IPS-20b (cell line): ENCODE measurements at regions not wholly inside any gene's neighbourhood (a gene's known extent, or its start where the extent isn't known, plus 50 kb on each side); places are given as distances from the start of the nearest gene placed in this dataset.

Source experiments
- H3K27ac ChIP-seq: one replicate; pipeline ENCODE4 v1.5.1; 2013; ENCODE audit warnings: low read length
- H3K27me3 ChIP-seq: 2 replicates; pipeline ENCODE4 v1.6.1; 2013; ENCODE audit warnings: mild to moderate bottlenecking, low read length, inconsistent platforms; ENCODE audit not compliant: insufficient read depth
- H3K36me3 ChIP-seq: 2 replicates; pipeline ENCODE4 v1.6.1; 2013; ENCODE audit warnings: low read depth, mild to moderate bottlenecking, inconsistent platforms, low read length, moderate library complexity; ENCODE audit not compliant: insufficient read depth
- H3K4me1 ChIP-seq: 2 replicates; pipeline ENCODE4 v1.6.1; 2013; ENCODE audit warnings: mild to moderate bottlenecking, control low read depth, inconsistent platforms, low read length, moderate library complexity; ENCODE audit not compliant: insufficient read depth
- H3K4me3 ChIP-seq: 2 replicates; pipeline ENCODE4 v1.5.1; 2013; ENCODE audit warnings: mild to moderate bottlenecking, low read length, inconsistent platforms
- H3K9ac ChIP-seq: 2 replicates; pipeline ENCODE4 v1.6.1; 2013; ENCODE audit warnings: low read depth, mild to moderate bottlenecking, inconsistent platforms, low read length, moderate library complexity
- H3K9me3 ChIP-seq: 2 replicates; pipeline ENCODE4 v1.6.1; 2013; ENCODE audit warnings: mild to moderate bottlenecking, low read depth, low read length, inconsistent platforms; ENCODE audit not compliant: insufficient read depth

DNA sequence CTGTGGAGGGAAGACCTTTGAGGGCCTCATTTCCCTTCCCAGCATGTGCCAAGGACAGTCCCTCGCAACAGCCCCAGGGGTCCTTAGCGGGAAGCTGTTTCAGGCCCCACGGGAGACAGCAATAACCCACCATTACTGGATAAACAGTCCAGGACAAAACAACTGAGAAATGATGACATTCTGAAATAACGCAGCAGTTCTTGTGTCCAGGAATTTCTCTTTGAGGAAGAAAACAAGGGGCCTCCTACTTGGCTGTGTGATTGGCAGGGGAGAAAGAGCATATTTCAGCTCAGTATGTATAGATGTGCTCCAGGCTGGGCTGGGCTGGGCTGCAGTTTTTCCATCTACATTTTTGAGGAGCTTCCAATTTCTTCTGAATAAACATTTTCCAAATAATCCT, 82.2 kb upstream of the THBS1 start:
- Histone ChIP-seq H3K36me3 (no peaks in the 10 kb centered on the region), H3K27me3 (no peaks in the 10 kb centered on the region), H3K9ac (no peak overlapping the region), H3K27ac (no peak overlapping the region), H3K4me1 (no peaks in the 10 kb centered on the region), H3K4me3 (no peak overlapping the region), H3K9me3 (no peaks in the 10 kb centered on the region)

DNA sequence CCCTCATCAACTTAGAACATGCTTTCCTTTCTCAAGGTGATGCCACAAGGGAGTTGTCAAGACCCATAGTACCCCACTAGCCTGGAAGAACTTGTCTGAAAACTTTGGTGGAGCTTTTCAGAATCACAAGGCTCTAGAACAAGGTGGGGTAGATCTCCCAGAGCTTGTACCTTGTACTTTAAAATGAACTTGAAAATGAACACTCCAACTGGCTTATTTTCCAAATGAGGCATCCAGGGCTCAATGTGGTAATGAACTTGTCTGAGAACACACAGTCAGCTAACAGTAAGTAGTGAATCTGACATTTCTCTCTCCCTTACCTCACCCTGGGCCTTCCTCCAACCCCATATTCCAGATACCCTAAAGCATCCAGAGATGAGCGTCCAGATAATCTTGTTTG, 81.8 kb upstream of the THBS1 start:
- Histone ChIP-seq H3K27ac (no peak overlapping the region), H3K4me1 (no peaks in the 10 kb centered on the region), H3K9me3 (no peaks in the 10 kb centered on the region), H3K4me3 (no peak overlapping the region), H3K9ac (no peak overlapping the region), H3K36me3 (no peaks in the 10 kb centered on the region), H3K27me3 (no peaks in the 10 kb centered on the region)

DNA sequence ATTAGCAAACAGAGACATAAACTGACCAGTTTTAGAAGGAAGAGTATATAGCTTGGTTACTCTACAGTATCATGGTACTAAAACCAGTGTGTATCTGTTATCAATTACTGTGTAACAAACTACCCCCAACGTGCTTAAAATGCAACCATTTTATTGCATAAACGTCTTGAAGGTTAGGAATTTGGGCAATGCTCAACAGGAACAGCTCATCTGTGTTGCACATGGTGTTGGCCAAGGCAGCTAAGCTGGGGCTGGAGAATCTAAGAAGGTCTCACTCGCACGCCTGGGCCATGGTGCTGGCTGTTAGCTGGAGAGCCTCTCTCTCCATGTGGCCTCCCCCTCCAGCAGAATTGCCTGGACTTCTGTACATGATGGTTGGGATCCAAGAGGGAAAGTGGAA, 81.2 kb upstream of the THBS1 start:
- H3K4me1 ChIP-seq = no peaks in the 10 kb centered on the region
- H3K9me3 ChIP-seq = no peaks in the 10 kb centered on the region
- H3K9ac ChIP-seq = no peak overlapping the region
- H3K4me3 ChIP-seq = no peak overlapping the region
- no peaks in the 10 kb centered on the region for H3K27me3 ChIP-seq
- H3K27ac ChIP-seq = no peak overlapping the region
- H3K36me3 ChIP-seq = no peaks in the 10 kb centered on the region

DNA sequence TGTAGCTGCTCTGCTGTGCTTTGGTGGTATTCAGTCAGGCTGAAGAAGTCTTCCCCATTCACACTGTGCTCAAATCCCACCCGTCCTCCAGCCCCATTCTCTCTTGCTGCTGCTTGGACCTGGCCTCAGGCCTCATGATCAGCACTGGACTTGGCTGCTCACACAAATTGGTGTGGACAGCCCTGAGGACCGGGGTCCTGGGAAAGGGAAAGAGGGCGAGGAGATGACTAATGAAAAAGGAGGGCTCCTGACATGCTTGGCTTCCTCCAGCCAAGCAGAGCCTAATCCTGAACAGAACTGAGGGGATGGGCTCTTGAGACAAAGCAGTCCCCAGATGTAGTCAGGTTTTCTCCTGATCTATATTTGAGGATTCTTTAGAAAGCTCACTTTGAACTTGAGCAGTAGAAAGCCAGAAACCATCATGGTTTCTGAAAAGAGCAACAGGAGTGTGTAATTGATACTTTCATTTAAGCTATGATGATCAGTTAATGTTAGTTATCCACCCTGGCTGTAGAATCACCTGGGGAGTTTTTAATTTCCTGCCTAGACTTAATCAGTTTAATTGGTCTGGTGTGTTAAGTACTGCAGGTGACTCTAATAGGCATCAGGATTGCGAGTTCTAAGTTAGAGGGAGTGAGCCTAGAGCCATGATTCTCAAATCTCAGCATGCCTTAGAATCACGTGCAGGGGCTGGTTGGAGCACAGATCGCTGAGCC, 79.4 kb upstream of the THBS1 start:
- Histone ChIP-seq H3K9ac (no peak overlapping the region), H3K9me3 (no peaks in the 10 kb centered on the region), H3K4me1 (no peaks in the 10 kb centered on the region), H3K36me3 (no peaks in the 10 kb centered on the region), H3K27ac (no peak overlapping the region), H3K4me3 (no peak overlapping the region), H3K27me3 (no peaks in the 10 kb centered on the region)

DNA sequence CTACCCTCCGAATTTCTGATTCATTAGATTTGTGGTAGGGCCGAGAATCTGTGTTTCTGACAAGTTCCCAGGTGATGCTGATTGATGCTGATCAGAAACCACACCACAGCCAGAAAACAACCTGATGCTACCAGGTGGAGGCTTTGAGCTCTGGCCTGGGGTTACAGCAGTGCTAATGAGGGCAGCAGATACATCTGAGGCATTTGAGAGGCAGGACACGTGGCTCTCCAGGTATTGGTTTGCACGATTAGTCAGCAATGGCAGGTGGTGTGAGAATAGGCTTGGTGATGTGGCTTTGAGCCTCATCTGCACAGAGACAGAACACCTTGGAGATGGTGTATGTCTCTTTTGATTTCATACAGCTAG, 78.8 kb upstream of the THBS1 start:
- Histone ChIP-seq H3K9me3 (no peaks in the 10 kb centered on the region), H3K36me3 (no peaks in the 10 kb centered on the region), H3K9ac (no peak overlapping the region), H3K27ac (no peak overlapping the region), H3K4me3 (no peak overlapping the region), H3K4me1 (no peaks in the 10 kb centered on the region), H3K27me3 (no peaks in the 10 kb centered on the region)

DNA sequence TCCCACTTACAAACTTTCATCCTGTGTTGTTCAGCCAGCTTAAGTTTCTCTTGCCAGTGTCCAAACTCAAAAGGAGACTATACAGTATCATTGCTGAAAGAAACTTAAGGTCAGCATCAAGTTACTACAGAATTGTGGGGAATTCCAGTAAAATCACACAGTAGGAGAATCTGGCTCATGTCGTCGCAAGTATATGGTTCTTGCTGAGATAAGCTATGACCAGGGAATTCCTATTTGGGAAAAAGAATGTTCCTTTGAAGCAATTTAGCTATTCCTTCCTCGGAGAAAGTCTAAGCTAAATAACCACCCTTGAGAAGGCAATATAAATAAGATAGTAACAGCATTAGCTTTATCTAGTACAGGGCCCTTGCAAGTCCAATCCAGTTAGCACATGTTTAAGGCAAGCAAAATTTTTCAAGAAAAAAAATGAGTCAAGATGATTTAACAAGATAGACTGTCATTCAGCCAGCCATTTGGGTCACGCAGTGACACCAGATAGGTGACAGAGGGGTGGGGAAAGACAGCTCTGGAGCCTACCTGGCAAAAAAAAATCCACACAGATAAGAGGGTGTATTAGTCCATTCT, 78.2 kb upstream of the THBS1 start:
- H3K36me3 ChIP-seq = no peaks in the 10 kb centered on the region
- H3K4me3 ChIP-seq = no peak overlapping the region
- H3K9ac ChIP-seq = no peak overlapping the region
- H3K27ac ChIP-seq = no peak overlapping the region
- H3K27me3 ChIP-seq = no peaks in the 10 kb centered on the region
- H3K9me3 ChIP-seq = no peaks in the 10 kb centered on the region
- no peaks in the 10 kb centered on the region for H3K4me1 ChIP-seq

DNA sequence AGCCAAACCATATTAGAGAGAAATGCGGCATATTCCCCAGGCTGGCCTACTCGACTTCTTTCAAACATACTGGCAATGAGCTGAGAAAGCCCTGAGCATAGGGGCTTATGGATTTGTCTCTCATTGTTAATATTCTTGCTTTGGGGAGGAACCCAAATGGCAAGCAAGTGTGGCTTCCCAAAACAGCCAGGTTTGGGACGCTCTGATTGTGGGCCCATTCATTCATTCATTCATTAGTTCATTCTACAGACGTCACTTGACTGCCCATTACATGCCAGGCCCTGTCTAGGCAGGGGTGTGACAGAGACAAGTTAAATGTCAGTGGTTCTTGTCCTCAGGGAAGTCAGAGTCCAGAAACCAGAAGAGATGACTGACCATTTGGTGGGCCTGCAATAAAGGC, 77.4 kb upstream of the THBS1 start:
- H3K27me3 ChIP-seq = no peaks in the 10 kb centered on the region
- no peak overlapping the region for H3K4me3 ChIP-seq

DNA sequence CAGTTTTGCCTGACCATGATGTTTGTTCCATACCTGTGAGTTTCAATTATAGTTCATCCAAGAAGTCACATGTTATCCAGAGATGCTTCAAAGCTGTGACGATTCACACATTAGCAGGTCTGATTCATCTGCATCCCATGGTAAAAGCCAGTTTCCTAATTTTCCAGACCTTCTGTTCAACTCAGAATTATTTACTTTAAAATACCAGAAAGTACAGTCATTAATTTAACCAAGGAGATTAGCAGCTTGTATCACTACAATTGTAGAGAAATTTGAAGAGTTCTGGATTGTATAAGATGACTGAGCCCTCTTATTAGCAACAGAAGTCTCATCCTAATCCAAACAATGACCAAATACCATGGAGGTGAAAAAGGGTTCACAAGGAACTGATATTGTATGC, 76.1 kb upstream of the THBS1 start:
- no peak overlapping the region for H3K4me3 ChIP-seq
- no peak overlapping the region for H3K27ac ChIP-seq
- H3K36me3 ChIP-seq = no peaks in the 10 kb centered on the region
- H3K27me3 ChIP-seq = no peaks in the 10 kb centered on the region
- no peaks in the 10 kb centered on the region for H3K9me3 ChIP-seq
- H3K4me1 ChIP-seq = no peaks in the 10 kb centered on the region
- no peak overlapping the region for H3K9ac ChIP-seq

More for the DNA sequence above, 77.4 kb upstream of the THBS1 start:
- Histone ChIP-seq H3K36me3 (no peaks in the 10 kb centered on the region), H3K9me3 (no peaks in the 10 kb centered on the region), H3K4me1 (no peaks in the 10 kb centered on the region), H3K27ac (no peak overlapping the region), H3K9ac (no peak overlapping the region)

DNA sequence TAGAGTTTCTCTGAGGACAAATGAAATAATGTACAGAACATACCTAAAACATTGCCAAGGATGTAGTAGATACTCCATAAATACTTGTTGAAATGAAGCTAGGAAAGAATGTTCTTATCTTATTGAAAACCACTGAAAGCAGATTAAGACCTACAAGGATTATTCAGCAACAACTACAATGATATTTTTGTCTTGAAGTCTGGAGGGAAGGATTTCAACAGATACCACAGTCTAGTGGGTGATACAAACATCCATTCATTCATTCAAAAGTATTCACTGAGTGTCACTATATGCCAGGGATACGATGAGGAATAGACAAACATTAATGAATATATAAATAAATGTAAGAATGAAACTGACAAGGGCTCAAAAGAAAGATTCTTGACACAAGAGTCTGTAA, 74.7 kb upstream of the THBS1 start:
- Histone ChIP-seq H3K9ac (no peak overlapping the region), H3K4me3 (no peak overlapping the region), H3K27ac (no peak overlapping the region), H3K9me3 (no peaks in the 10 kb centered on the region), H3K36me3 (no peaks in the 10 kb centered on the region), H3K4me1 (no peaks in the 10 kb centered on the region), H3K27me3 (no peaks in the 10 kb centered on the region)

DNA sequence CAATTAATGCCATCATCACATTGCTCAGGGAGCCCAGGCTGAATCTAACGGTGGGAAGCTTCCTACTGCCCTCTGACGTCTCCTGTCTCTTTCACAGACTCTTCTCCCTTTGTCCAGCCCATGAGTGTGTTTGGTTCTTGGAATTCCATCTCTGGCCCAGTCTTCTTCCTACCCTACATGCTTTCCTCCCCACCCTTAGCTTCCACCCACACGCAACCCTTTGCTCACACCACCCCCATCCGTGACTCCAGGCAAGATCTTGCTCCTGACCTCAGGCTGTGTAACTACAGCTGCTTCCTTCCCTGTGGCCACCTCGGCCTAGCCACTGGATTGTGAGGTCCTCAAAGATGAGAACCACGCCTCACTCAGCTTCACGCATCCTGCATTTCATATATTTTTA, 72.3 kb upstream of the THBS1 start:
- no peak overlapping the region for H3K9ac ChIP-seq

DNA sequence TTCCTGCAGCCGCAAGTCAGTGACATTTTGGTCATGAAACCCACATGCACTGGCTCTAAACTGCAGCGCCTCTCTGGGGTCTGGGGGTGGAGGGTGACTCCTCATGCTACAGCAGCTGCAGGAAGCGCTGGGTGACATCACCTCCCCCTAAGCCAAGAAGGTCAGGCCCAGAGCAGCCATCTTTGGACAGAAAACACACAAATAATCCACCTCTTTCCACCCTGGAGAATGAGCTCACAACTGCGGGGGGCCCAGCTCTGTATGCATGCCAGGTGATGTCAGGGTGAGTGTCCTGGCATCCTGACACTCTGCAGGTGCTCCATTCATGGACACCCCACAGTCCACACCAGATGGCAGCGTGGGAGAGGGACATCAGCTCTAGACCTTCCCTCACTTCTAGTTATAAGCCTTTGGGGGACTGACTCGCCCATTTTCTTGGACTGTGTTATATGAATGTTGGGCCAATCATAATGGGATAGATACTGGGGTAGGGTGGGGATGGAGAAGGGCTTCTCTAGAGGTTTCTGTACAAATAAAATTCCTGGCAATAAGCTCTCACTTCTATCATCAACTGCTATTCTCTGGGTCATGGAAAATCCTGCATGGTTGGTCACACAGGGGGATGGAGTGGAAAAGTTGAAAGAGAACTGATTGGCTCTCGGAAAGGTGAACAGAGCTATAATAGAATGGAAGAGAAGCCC, 70.7 kb upstream of the THBS1 start:
- Histone ChIP-seq H3K9me3 (peaks cover 7% of the 10 kb centered on the region; the same call in 1 of the 2 replicates), H3K36me3 (no peaks in the 10 kb centered on the region), H3K27me3 (no peaks in the 10 kb centered on the region), H3K27ac (no peak overlapping the region), H3K9ac (no peak overlapping the region), H3K4me3 (no peak overlapping the region), H3K4me1 (no peaks in the 10 kb centered on the region)

More for the DNA sequence above, 72.3 kb upstream of the THBS1 start:
- Histone ChIP-seq H3K36me3 (no peaks in the 10 kb centered on the region), H3K27me3 (no peaks in the 10 kb centered on the region), H3K9me3 (no peaks in the 10 kb centered on the region), H3K27ac (no peak overlapping the region), H3K4me3 (no peak overlapping the region), H3K4me1 (no peaks in the 10 kb centered on the region)
